ENCODE measurements at regions not wholly inside any gene's neighbourhood (a gene's known extent, or its start where the extent isn't known, plus 50 kb on each side); places are given as distances from the start of the nearest gene placed in this dataset.

DNA sequence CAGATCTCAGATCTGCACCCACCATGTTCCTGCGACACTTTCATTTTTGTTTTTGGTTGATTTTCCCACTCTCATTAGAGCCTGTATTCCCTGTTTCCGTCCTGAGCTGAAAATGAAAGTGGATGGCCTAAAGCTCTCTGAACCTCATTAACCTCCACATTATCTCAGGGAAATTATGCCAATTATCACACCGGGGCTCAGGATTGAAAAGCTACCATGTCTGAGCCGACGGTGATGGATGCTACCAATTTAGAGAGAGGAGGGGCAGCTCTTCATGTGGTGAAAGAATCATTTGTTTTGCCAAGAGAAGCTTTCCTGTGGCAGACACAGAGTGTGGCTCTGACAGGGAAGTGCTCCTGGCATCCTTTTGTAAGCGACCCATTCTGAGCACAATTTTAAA lies 410.4 kb upstream of the CDH11 start:
- Histone ChIP-seq H3K4me1 (ENCODE audit: low read depth, poor library complexity, severe bottlenecking) (no peaks in the 10 kb centered on the region), H3K4me3 (IDR thresholded peaks at IDR 0.05; ENCODE audit: insufficient read depth, low read depth, low read length) (no peak overlapping the region), H3K27ac (no peak overlapping the region), H4K20me1 (ENCODE audit: insufficient read depth) (no peaks in the 10 kb centered on the region), H2AFZ (ENCODE audit: low read depth) (no peak overlapping the region), H3K79me2 (ENCODE audit: insufficient read depth, low read depth) (no peaks in the 10 kb centered on the region), H3K4me2 (no peak overlapping the region), H3K27me3 (ENCODE audit: insufficient read depth, low read depth) (no peaks in the 10 kb centered on the region), H3K9ac (no peak overlapping the region), H3K36me3 (ENCODE audit: insufficient read depth) (no peaks in the 10 kb centered on the region)
- TF ChIP-seq, protein P1, sequence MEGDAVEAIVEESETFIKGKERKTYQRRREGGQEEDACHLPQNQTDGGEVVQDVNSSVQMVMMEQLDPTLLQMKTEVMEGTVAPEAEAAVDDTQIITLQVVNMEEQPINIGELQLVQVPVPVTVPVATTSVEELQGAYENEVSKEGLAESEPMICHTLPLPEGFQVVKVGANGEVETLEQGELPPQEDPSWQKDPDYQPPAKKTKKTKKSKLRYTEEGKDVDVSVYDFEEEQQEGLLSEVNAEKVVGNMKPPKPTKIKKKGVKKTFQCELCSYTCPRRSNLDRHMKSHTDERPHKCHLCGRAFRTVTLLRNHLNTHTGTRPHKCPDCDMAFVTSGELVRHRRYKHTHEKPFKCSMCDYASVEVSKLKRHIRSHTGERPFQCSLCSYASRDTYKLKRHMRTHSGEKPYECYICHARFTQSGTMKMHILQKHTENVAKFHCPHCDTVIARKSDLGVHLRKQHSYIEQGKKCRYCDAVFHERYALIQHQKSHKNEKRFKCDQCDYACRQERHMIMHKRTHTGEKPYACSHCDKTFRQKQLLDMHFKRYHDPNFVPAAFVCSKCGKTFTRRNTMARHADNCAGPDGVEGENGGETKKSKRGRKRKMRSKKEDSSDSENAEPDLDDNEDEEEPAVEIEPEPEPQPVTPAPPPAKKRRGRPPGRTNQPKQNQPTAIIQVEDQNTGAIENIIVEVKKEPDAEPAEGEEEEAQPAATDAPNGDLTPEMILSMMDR (conservative IDR thresholded peaks at IDR 0.05; ENCODE audit: low read depth, low read length) = no peak

DNA sequence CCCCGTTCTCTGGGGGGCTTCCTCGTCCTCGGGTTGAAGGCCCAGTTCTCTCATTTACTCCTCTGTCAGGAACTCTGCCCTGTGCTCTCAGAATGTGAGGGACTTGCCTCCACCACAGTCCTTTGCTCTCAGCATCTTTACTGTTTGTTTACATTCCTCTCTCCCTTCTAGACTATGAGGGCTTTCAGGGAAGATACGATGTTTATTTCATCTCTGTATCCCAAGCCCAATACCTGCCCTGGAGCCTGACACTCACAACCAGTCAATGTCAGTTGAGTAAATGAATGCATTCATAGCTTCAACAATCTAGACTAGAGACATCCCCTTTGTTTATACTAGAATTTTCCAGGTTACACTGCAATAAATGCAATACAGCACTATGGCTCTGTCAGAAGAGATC lies 409.6 kb upstream of the CDH11 start:
- H4K20me1 ChIP-seq (ENCODE audit: insufficient read depth) = no peaks in the 10 kb centered on the region
- no peaks in the 10 kb centered on the region for H3K36me3 ChIP-seq (ENCODE audit: insufficient read depth)
- H3K4me1 ChIP-seq (ENCODE audit: low read depth, poor library complexity, severe bottlenecking) = no peaks in the 10 kb centered on the region
- H3K9ac ChIP-seq = no peak overlapping the region
- no peak overlapping the region for H3K4me2 ChIP-seq
- no peak overlapping the region for H2AFZ ChIP-seq (ENCODE audit: low read depth)
- no peaks in the 10 kb centered on the region for H3K79me2 ChIP-seq (ENCODE audit: insufficient read depth, low read depth)
- H3K27ac ChIP-seq = no peak overlapping the region
- H3K27me3 ChIP-seq (ENCODE audit: insufficient read depth, low read depth) = no peaks in the 10 kb centered on the region
- no peak overlapping the region for H3K4me3 ChIP-seq (IDR thresholded peaks at IDR 0.05; ENCODE audit: insufficient read depth, low read depth, low read length)
- TF ChIP-seq, protein P1 (conservative IDR thresholded peaks at IDR 0.05; ENCODE audit: low read depth, low read length) = no peak

DNA sequence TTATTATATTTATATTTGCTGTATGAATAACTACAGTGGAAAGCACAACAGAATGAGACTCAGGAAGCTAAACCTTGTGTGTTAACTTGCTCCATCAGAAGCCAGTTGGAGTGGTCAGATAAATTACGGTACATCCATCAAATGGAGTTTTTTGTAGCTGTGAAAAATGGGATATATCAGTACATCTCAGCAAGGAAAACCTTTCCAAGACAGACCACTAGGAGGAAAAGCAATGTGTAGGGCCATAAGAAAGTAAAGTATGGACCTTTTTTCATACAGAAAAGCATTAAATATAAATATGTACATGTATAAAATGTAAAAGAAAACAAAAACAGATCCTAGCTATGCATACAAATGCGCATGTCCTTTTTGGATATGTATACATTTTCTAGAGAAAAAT lies 403.8 kb upstream of the CDH11 start:
- TF ChIP-seq, protein P1 (conservative IDR thresholded peaks at IDR 0.05; ENCODE audit: low read depth, low read length) = no peak
- H2AFZ ChIP-seq (ENCODE audit: low read depth) = no peak overlapping the region
- no peaks in the 10 kb centered on the region for H3K36me3 ChIP-seq (ENCODE audit: insufficient read depth)
- no peaks in the 10 kb centered on the region for H4K20me1 ChIP-seq (ENCODE audit: insufficient read depth)
- H3K9ac ChIP-seq = no peak overlapping the region
- H3K4me2 ChIP-seq = no peak overlapping the region
- no peaks in the 10 kb centered on the region for H3K79me2 ChIP-seq (ENCODE audit: insufficient read depth, low read depth)
- H3K4me1 ChIP-seq (ENCODE audit: low read depth, poor library complexity, severe bottlenecking) = no peaks in the 10 kb centered on the region
- no peak overlapping the region for H3K27ac ChIP-seq
- no peaks in the 10 kb centered on the region for H3K27me3 ChIP-seq (ENCODE audit: insufficient read depth, low read depth)
- no peak overlapping the region for H3K4me3 ChIP-seq (IDR thresholded peaks at IDR 0.05; ENCODE audit: insufficient read depth, low read depth, low read length)

DNA sequence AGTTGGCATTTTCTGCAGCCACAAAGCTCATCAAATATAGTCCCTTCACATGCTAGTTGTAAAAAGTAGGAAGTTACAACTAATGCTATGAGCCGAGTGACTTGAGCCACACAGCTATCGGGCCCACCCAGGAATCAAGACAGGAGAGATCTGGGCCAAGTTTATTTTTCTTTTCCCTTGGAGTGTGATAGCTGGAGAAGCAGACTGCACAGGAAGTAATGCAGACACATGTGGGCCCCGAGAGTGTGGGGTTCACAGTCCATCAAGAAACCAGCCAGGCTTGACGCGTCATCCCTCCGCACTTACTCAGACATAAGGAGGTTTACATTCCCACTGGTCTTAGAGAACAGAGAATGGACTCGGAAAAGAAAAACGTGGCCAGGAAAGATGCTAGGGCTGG lies 403.1 kb upstream of the CDH11 start:
- no peaks in the 10 kb centered on the region for H3K27me3 ChIP-seq (ENCODE audit: insufficient read depth, low read depth)
- no peak overlapping the region for H3K4me3 ChIP-seq (IDR thresholded peaks at IDR 0.05; ENCODE audit: insufficient read depth, low read depth, low read length)
- H3K79me2 ChIP-seq (ENCODE audit: insufficient read depth, low read depth) = no peaks in the 10 kb centered on the region
- no peak overlapping the region for H3K4me2 ChIP-seq
- no peak overlapping the region for H3K27ac ChIP-seq
- no peak overlapping the region for H2AFZ ChIP-seq (ENCODE audit: low read depth)
- no peaks in the 10 kb centered on the region for H3K4me1 ChIP-seq (ENCODE audit: low read depth, poor library complexity, severe bottlenecking)
- TF ChIP-seq, protein P1 (conservative IDR thresholded peaks at IDR 0.05; ENCODE audit: low read depth, low read length) = no peak
- H3K36me3 ChIP-seq (ENCODE audit: insufficient read depth) = no peaks in the 10 kb centered on the region
- no peak overlapping the region for H3K9ac ChIP-seq
- H4K20me1 ChIP-seq (ENCODE audit: insufficient read depth) = no peaks in the 10 kb centered on the region

DNA sequence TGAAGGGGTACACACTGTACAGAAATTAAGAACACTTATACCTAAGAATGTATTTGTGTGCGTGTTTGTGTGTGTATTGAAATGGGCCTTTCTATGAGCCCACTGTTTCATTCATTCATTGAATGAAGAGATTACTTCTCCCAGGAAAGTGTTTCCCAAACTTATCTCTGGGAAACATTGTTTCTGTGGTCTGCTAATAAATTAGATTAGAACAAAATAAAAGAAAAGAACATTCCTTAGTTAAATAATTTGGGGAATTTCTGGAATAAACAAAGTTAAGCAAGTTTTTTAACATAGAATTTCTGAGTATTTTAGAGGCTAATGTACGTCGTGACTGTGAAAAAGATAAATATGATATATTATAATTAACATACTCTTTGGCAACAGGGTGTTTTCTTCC lies 402.4 kb upstream of the CDH11 start:
- TF ChIP-seq, protein P1 (conservative IDR thresholded peaks at IDR 0.05; ENCODE audit: low read depth, low read length) = no peak
- Histone ChIP-seq H3K36me3 (ENCODE audit: insufficient read depth) (no peaks in the 10 kb centered on the region), H3K4me2 (no peak overlapping the region), H3K9ac (no peak overlapping the region), H2AFZ (ENCODE audit: low read depth) (no peak overlapping the region), H3K79me2 (ENCODE audit: insufficient read depth, low read depth) (no peaks in the 10 kb centered on the region), H3K4me3 (IDR thresholded peaks at IDR 0.05; ENCODE audit: insufficient read depth, low read depth, low read length) (no peak overlapping the region), H3K27me3 (ENCODE audit: insufficient read depth, low read depth) (no peaks in the 10 kb centered on the region), H3K27ac (no peak overlapping the region), H4K20me1 (ENCODE audit: insufficient read depth) (no peaks in the 10 kb centered on the region), H3K4me1 (ENCODE audit: low read depth, poor library complexity, severe bottlenecking) (no peaks in the 10 kb centered on the region)
